ENCODE measurements at regions not wholly inside any gene's neighbourhood (a gene's known extent, or its start where the extent isn't known, plus 50 kb on each side); places are given as distances from the start of the nearest gene placed in this dataset.

- TF ChIP-seq CTCF (IDR thresholded peaks at IDR 0.05; ENCODE audit: control extremely low read depth in 1 of 3, insufficient read depth in 1 of 3, low read depth in 1 of 3, low read length in 3 of 3) (no peak), SIN3A (conservative IDR thresholded peaks at IDR 0.05 in 1 of 2, IDR thresholded peaks at IDR 0.05 in 1 of 2; ENCODE audit: low read depth in 1 of 2, low read length in 2 of 2) (no peak), KDM5A (IDR thresholded peaks at IDR 0.05; ENCODE audit: low read length) (no peak), ATF2 (IDR thresholded peaks at IDR 0.05; ENCODE audit: low read length) (no peak), RAD21 (IDR thresholded peaks at IDR 0.05 in 1 of 2, conservative IDR thresholded peaks at IDR 0.05 in 1 of 2; ENCODE audit: low read depth in 2 of 2, low read length in 2 of 2) (no peak), POLR2A (IDR thresholded peaks at IDR 0.05; ENCODE audit: control extremely low read depth in 1 of 2, low read depth in 2 of 2, low read length in 2 of 2) (no peak), TAF1 (IDR thresholded peaks at IDR 0.05; ENCODE audit: low read depth, low read length) (no peak), CREB1 (IDR thresholded peaks at IDR 0.05) (no peak)
Observed at GRCh38 chr1:55381983-55382382, 166.8 kb upstream of the USP24 start.
